Testis (tissue), 2 donors: ENCODE measurements at regions not wholly inside any gene's neighbourhood (a gene's known extent, or its start where the extent isn't known, plus 50 kb on each side); places are given as distances from the start of the nearest gene placed in this dataset.
"Not testable (repeated sequence)": the region's sequence is repeated elsewhere in the genome, so short reads cannot be mapped to it uniquely, and the experiment has no call there.

Experiments used
- CTCF ChIP-seq, 3 experiments: fragments of 450-650 bp in 2 of 3; fragments of 200-600 bp in 1 of 3; sonication (generic) in 1 of 3; IDR thresholded peaks; one replicate each; pipeline ENCODE4 v1.5.1; 2016 to 2019; ENCODE audit warnings: antibody characterized with exemption in 3 of 3, mild to moderate bottlenecking in 2 of 3, moderate library complexity in 1 of 3
- POLR2A ChIP-seq: fragments of 450-650 bp; IDR thresholded peaks from one replicate; pipeline ENCODE4 v1.6.1; 2017; ENCODE audit warnings: antibody characterized with exemption, mild to moderate bottlenecking, moderate library complexity

GRCh38 chr9:61447189-61447588 lies 257.4 kb downstream of the SPATA31A7 start:
- not testable (repeated sequence) for TF ChIP-seq POLR2A; CTCF (IDR thresholded peaks at IDR 0.05)
